Thyroid gland (tissue), 4 donors: ENCODE measurements at regions not wholly inside any gene's neighbourhood (a gene's known extent, or its start where the extent isn't known, plus 50 kb on each side); places are given as distances from the start of the nearest gene placed in this dataset.

Experiments
- POLR2A ChIP-seq, 2 donors: fragments of 450-650 bp; IDR thresholded peaks; one replicate each; pipeline ENCODE4 v1.6.1; 2017; ENCODE audit warnings: antibody characterized with exemption in 2 of 2, mild to moderate bottlenecking in 2 of 2, moderate library complexity in 1 of 2
- TF ChIP-seq, protein P1 (sequence below), 6 experiments: fragments of 200-600 bp in 3 of 6; fragments of 450-650 bp in 3 of 6; sonication (generic) in 3 of 6; IDR thresholded peaks; one replicate each; pipeline ENCODE4 v1.5.1; 2016 to 2019; ENCODE audit warnings: antibody characterized with exemption in 6 of 6, mild to moderate bottlenecking in 2 of 6, inconsistent platforms in 1 of 6, moderate library complexity in 1 of 6

DNA sequence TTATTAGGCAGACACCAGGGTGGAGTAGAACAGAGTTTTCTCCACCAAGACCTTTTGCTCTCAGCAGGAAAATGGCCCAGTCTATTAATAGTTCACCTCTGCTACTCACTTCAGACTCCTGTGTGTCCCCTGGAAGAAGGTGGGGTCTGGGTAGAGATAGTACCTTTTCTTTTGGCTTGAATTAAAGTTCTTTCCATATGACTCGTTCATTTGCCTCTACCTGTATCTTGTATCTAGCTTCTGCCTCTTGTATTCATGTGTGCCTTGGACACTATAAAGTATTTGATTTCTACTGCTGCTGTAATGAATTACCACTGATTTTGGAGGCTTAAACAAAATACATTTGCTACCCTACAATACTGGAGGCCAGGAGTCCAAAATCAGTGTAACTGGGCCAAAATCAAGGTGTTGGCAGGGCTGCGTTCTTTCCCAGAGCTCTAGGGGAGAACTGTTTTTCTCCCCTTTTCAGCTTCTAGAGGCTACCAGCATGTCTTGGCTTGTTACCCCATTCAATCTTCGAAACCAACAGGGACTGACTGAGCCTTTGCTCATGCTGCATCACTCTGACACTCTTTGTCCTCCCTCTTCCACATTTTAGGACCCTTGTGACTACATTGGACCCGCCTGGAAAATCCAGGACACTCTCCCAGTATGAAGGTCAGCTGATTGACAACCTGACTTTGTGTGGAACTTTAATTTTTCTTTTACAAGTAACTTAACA is 155.6 kb upstream of the PRSS58 start:
- TF ChIP-seq, protein P1, sequence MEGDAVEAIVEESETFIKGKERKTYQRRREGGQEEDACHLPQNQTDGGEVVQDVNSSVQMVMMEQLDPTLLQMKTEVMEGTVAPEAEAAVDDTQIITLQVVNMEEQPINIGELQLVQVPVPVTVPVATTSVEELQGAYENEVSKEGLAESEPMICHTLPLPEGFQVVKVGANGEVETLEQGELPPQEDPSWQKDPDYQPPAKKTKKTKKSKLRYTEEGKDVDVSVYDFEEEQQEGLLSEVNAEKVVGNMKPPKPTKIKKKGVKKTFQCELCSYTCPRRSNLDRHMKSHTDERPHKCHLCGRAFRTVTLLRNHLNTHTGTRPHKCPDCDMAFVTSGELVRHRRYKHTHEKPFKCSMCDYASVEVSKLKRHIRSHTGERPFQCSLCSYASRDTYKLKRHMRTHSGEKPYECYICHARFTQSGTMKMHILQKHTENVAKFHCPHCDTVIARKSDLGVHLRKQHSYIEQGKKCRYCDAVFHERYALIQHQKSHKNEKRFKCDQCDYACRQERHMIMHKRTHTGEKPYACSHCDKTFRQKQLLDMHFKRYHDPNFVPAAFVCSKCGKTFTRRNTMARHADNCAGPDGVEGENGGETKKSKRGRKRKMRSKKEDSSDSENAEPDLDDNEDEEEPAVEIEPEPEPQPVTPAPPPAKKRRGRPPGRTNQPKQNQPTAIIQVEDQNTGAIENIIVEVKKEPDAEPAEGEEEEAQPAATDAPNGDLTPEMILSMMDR (IDR thresholded peaks at IDR 0.05), result no peak
- TF ChIP-seq POLR2A (IDR thresholded peaks at IDR 0.05), result no peak
